Gastroesophageal sphincter (tissue), 4 donors: ENCODE measurements at regions not wholly inside any gene's neighbourhood (a gene's known extent, or its start where the extent isn't known, plus 50 kb on each side); places are given as distances from the start of the nearest gene placed in this dataset.

Source experiments
- ATAC-seq: fragments of 150-250 bp; one replicate; pipeline ENCODE4 v1.9.1; 2016; ENCODE audit warnings: mild to moderate bottlenecking, moderate library complexity
- H3K27ac ChIP-seq, 4 donors: fragments of 200-600 bp; sonication (generic) in 3 of 4; 1 replicate in 3 of 4; 2 replicates in 1 of 4; pipeline ENCODE4 v1.5.1; 2016 to 2019
- H3K27me3 ChIP-seq: fragments of 200-600 bp; sonication (generic); one replicate; pipeline ENCODE4 v1.5.1; 2019
- H3K36me3 ChIP-seq, 2 donors: fragments of 200-600 bp; sonication (generic); one replicate each; pipeline ENCODE4 v1.5.1; 2019; ENCODE audit warnings: control low read depth in 1 of 2
- H3K4me1 ChIP-seq, 3 donors: fragments of 200-600 bp; sonication (generic); 1 replicate in 2 of 3; 2 replicates in 1 of 3; pipeline ENCODE4 v1.5.1; 2016 to 2019; ENCODE audit warnings: control low read depth in 2 of 3
- H3K4me3 ChIP-seq, 2 donors: fragments of 200-600 bp; sonication (generic); one replicate each; pipeline ENCODE4 v1.5.1; 2019; ENCODE audit warnings: mild to moderate bottlenecking in 1 of 2, moderate library complexity in 1 of 2
- H3K9me3 ChIP-seq, 3 donors: fragments of 200-600 bp; sonication (generic); one replicate each; pipeline ENCODE4 v1.5.1; 2017 to 2019; ENCODE audit warnings: control low read depth in 2 of 3
- CTCF ChIP-seq, 4 experiments: fragments of 200-600 bp in 2 of 4; fragments of 450-650 bp in 2 of 4; sonication (generic) in 1 of 4; IDR thresholded peaks; one replicate each; pipeline ENCODE4 v1.5.1; 2017 to 2019; ENCODE audit warnings: antibody characterized with exemption in 4 of 4, mild to moderate bottlenecking in 2 of 4, moderate library complexity in 2 of 4
- EP300 ChIP-seq: sonication (generic); formaldehyde crosslinking; IDR thresholded peaks from one replicate; pipeline ENCODE4 v1.6.1; 2017; ENCODE audit warnings: antibody characterized with exemption, mild to moderate bottlenecking
- POLR2A ChIP-seq, 2 donors: fragments of 450-650 bp; IDR thresholded peaks; one replicate each; pipeline ENCODE4 v1.6.1; 2017; ENCODE audit warnings: antibody characterized with exemption in 2 of 2, mild to moderate bottlenecking in 2 of 2, moderate library complexity in 1 of 2
- POLR2AphosphoS5 ChIP-seq: sonication (generic); formaldehyde crosslinking; IDR thresholded peaks from one replicate; pipeline ENCODE4 v1.6.1; 2017; ENCODE audit warnings: antibody characterized with exemption
- WGBS, 2 donors: methylation state at CpG; one replicate each; pipeline ENCODE4 v1.1.5; 2018; ENCODE audit warnings: low coverage in 1 of 2; 5-methylcytosine and 5-hydroxymethylcytosine counted together

- no peaks in the 10 kb centered on the region for H3K27me3 ChIP-seq
- no peak overlapping the region for H3K27ac ChIP-seq
- no peak overlapping the region for H3K4me3 ChIP-seq
- peaks cover 0 to 7% (median 3%) of the 10 kb centered on the region in 3 donors for H3K4me1 ChIP-seq
- H3K36me3 ChIP-seq: no peaks in the 10 kb centered on the region
- ATAC-seq: no peak
- WGBS, 2 donors: no CpG with 5 or more reads among the region's 36 CpGs
- TF ChIP-seq CTCF (IDR thresholded peaks at IDR 0.05): no peak
- no peak for TF ChIP-seq POLR2A (IDR thresholded peaks at IDR 0.05)
- no peak for TF ChIP-seq POLR2AphosphoS5
- TF ChIP-seq EP300: no peak
- no peaks in the 10 kb centered on the region for H3K9me3 ChIP-seq
These were observed 329.7 kb upstream of the JARID2 start for GRCh38 chr6:14915888-14916832.

- no peaks in the 10 kb centered on the region for H3K27me3 ChIP-seq
- no peaks in the 10 kb centered on the region for H3K9me3 ChIP-seq
- peaks cover 0 to 14% (median 7%) of the 10 kb centered on the region in 3 donors for H3K4me1 ChIP-seq
- TF ChIP-seq EP300: no peak
- no peak for TF ChIP-seq CTCF (IDR thresholded peaks at IDR 0.05)
- TF ChIP-seq POLR2A (IDR thresholded peaks at IDR 0.05): no peak
- TF ChIP-seq POLR2AphosphoS5: no peak
- no peak for ATAC-seq
- 82 to 84% methylated on average over 6 to 11 of the region's 12 CpGs for WGBS, 2 donors
- H3K27ac ChIP-seq: no peak overlapping the region
- no peak overlapping the region for H3K4me3 ChIP-seq
- H3K36me3 ChIP-seq: no peaks in the 10 kb centered on the region
These were observed 328.6 kb upstream of the JARID2 start for GRCh38 chr6:14917109-14917910.

- 93 to 95% methylated on average over 9 to 12 of the region's 16 CpGs for WGBS, 2 donors
- Histone ChIP-seq H3K27ac (no peak overlapping the region), H3K9me3 (no peaks in the 10 kb centered on the region), H3K36me3 (no peaks in the 10 kb centered on the region), H3K27me3 (no peaks in the 10 kb centered on the region), H3K4me1 (peaks cover 0 to 14% (median 7%) of the 10 kb centered on the region in 3 donors), H3K4me3 (no peak overlapping the region)
- ATAC-seq: no peak
- no peak for TF ChIP-seq CTCF (IDR thresholded peaks at IDR 0.05)
- TF ChIP-seq POLR2AphosphoS5: no peak
- no peak for TF ChIP-seq EP300
- no peak for TF ChIP-seq POLR2A (IDR thresholded peaks at IDR 0.05)
These were observed 327.5 kb upstream of the JARID2 start for GRCh38 chr6:14918200-14918907.

GRCh38 chr6:14919038-14919670, 326.7 kb upstream of the JARID2 start:
- WGBS, 2 donors: 44 to 94% methylated on average over 2 to 9 of the region's 9 CpGs
- H3K4me3 ChIP-seq: no peak overlapping the region
- H3K36me3 ChIP-seq: no peaks in the 10 kb centered on the region
- no peak for TF ChIP-seq CTCF (IDR thresholded peaks at IDR 0.05)
- TF ChIP-seq EP300: no peak
- TF ChIP-seq POLR2A (IDR thresholded peaks at IDR 0.05): no peak
- no peak for TF ChIP-seq POLR2AphosphoS5
- H3K9me3 ChIP-seq: no peaks in the 10 kb centered on the region
- ATAC-seq: no peak
- H3K27me3 ChIP-seq: no peaks in the 10 kb centered on the region
- H3K27ac ChIP-seq: no peak overlapping the region
- H3K4me1 ChIP-seq: peaks cover 0 to 14% (median 7%) of the 10 kb centered on the region in 3 donors
